Tibial nerve (tissue), 4 donors: ENCODE measurements at regions not wholly inside any gene's neighbourhood (a gene's known extent, or its start where the extent isn't known, plus 50 kb on each side); places are given as distances from the start of the nearest gene placed in this dataset.

Experiments used
- CTCF ChIP-seq, 5 experiments: fragments of 200-600 bp in 3 of 5; fragments of 450-650 bp in 2 of 5; sonication (generic) in 3 of 5; IDR thresholded peaks; one replicate each; pipeline ENCODE4 v1.5.1; 2016 to 2019; ENCODE audit warnings: antibody characterized with exemption in 5 of 5, mild to moderate bottlenecking in 3 of 5, moderate library complexity in 2 of 5
- EP300 ChIP-seq, 2 donors: sonication (generic); formaldehyde crosslinking; IDR thresholded peaks; one replicate each; pipeline ENCODE4 v1.6.1; 2017; ENCODE audit warnings: antibody characterized with exemption in 2 of 2, mild to moderate bottlenecking in 1 of 2
- POLR2A ChIP-seq, 2 donors: fragments of 450-650 bp; IDR thresholded peaks; one replicate each; pipeline ENCODE4 v1.6.1; 2017; ENCODE audit warnings: antibody characterized with exemption in 2 of 2, mild to moderate bottlenecking in 2 of 2, moderate library complexity in 2 of 2

- TF ChIP-seq CTCF (IDR thresholded peaks at IDR 0.05) (no peak), EP300 (IDR thresholded peaks at IDR 0.05) (no peak), POLR2A (IDR thresholded peaks at IDR 0.05) (no peak)
Measured at GRCh38 chr1:22287273-22287672, 144.4 kb upstream of the WNT4 start.
